ENCODE measurements at regions not wholly inside any gene's neighbourhood (a gene's known extent, or its start where the extent isn't known, plus 50 kb on each side); places are given as distances from the start of the nearest gene placed in this dataset.

- no peak for TF ChIP-seq EZH2phosphoT487 (IDR thresholded peaks at IDR 0.05; ENCODE audit: low read depth)
- TF ChIP-seq CTCF (IDR thresholded peaks at IDR 0.05; ENCODE audit: low read depth, low read length): no peak
- Histone ChIP-seq H3K4me2 (ENCODE audit: low read length) (no peak overlapping the region), H3K27ac (ENCODE audit: low read length) (no peak overlapping the region), H3K9ac (ENCODE audit: low read length) (no peak overlapping the region), H3K27me3 (ENCODE audit: low read depth, low read length) (peaks cover 5% of the 10 kb centered on the region; the same call in 1 of the 2 replicates), H3K4me3 (ENCODE audit: low read length) (no peak overlapping the region), H3K79me2 (ENCODE audit: low read length) (peaks cover 21% of the 10 kb centered on the region), H3K36me3 (replicated peaks; ENCODE audit: low read depth, low read length) (peaks cover 40% of the 10 kb centered on the region), H2AFZ (ENCODE audit: low read depth, low read length) (no peak overlapping the region), H3K9me3 (ENCODE audit: insufficient read depth, low read length) (peaks cover 8% of the 10 kb centered on the region; the same call in 1 of the 2 replicates), H3K4me1 (ENCODE audit: low read length) (peaks cover 66% of the 10 kb centered on the region), H4K20me1 (ENCODE audit: insufficient read depth, low read length) (no peaks in the 10 kb centered on the region)
Observed at GRCh38 chr13:48583859-48584311, 51.0 kb upstream of the RCBTB2 start.

- peaks cover 5% of the 10 kb centered on the region; the same call in 1 of the 2 replicates for H3K27me3 ChIP-seq (ENCODE audit: low read depth, low read length)
- no peak overlapping the region for H3K27ac ChIP-seq (ENCODE audit: low read length)
- H2AFZ ChIP-seq (ENCODE audit: low read depth, low read length): no peak overlapping the region
- peaks cover 48% of the 10 kb centered on the region for H3K36me3 ChIP-seq (replicated peaks; ENCODE audit: low read depth, low read length)
- peaks cover 34% of the 10 kb centered on the region for H3K79me2 ChIP-seq (ENCODE audit: low read length)
- H4K20me1 ChIP-seq (ENCODE audit: insufficient read depth, low read length): no peaks in the 10 kb centered on the region
- H3K4me2 ChIP-seq (ENCODE audit: low read length): no peak overlapping the region
- H3K9ac ChIP-seq (ENCODE audit: low read length): no peak overlapping the region
- H3K4me1 ChIP-seq (ENCODE audit: low read length): peaks cover 67% of the 10 kb centered on the region
- H3K4me3 ChIP-seq (ENCODE audit: low read length): no peak overlapping the region
- no peak for TF ChIP-seq EZH2phosphoT487 (IDR thresholded peaks at IDR 0.05; ENCODE audit: low read depth)
- TF ChIP-seq CTCF (IDR thresholded peaks at IDR 0.05; ENCODE audit: low read depth, low read length): no peak
- peaks cover 9% of the 10 kb centered on the region; the same call in 1 of the 2 replicates for H3K9me3 ChIP-seq (ENCODE audit: insufficient read depth, low read length)
Observed at GRCh38 chr13:48585456-48585840, 52.6 kb upstream of the RCBTB2 start.

GRCh38 chr13:48586591-48587103 lies 53.8 kb upstream of the RCBTB2 start:
- peaks cover 45% of the 10 kb centered on the region for H3K36me3 ChIP-seq (replicated peaks; ENCODE audit: low read depth, low read length)
- H3K4me2 ChIP-seq (ENCODE audit: low read length): peak overlapping the region; percentile 54
- H3K9ac ChIP-seq (ENCODE audit: low read length): peak overlapping the region; percentile 38
- H3K9me3 ChIP-seq (ENCODE audit: insufficient read depth, low read length): peaks cover 9% of the 10 kb centered on the region; the same call in 1 of the 2 replicates
- peaks cover 34% of the 10 kb centered on the region for H3K79me2 ChIP-seq (ENCODE audit: low read length)
- peak overlapping the region; percentile 48 for H3K27ac ChIP-seq (ENCODE audit: low read length)
- peaks cover 70% of the 10 kb centered on the region for H3K4me1 ChIP-seq (ENCODE audit: low read length)
- H3K4me3 ChIP-seq (ENCODE audit: low read length): peak overlapping the region; percentile 46
- H3K27me3 ChIP-seq (ENCODE audit: low read depth, low read length): no peaks in the 10 kb centered on the region; the same call in 1 of the 2 replicates
- TF ChIP-seq CTCF (IDR thresholded peaks at IDR 0.05; ENCODE audit: low read depth, low read length): no peak
- no peak for TF ChIP-seq EZH2phosphoT487 (IDR thresholded peaks at IDR 0.05; ENCODE audit: low read depth)
- H2AFZ ChIP-seq (ENCODE audit: low read depth, low read length): peak overlapping the region; percentile 48; the same call in 1 of the 2 replicates
- no peaks in the 10 kb centered on the region for H4K20me1 ChIP-seq (ENCODE audit: insufficient read depth, low read length)

- TF ChIP-seq CTCF (IDR thresholded peaks at IDR 0.05; ENCODE audit: low read depth, low read length) (no peak), EZH2phosphoT487 (IDR thresholded peaks at IDR 0.05; ENCODE audit: low read depth) (no peak)
- H3K27me3 ChIP-seq (ENCODE audit: low read depth, low read length): no peaks in the 10 kb centered on the region
- H4K20me1 ChIP-seq (ENCODE audit: insufficient read depth, low read length): no peaks in the 10 kb centered on the region
- H3K27ac ChIP-seq (ENCODE audit: low read length): no peak overlapping the region
- H3K9me3 ChIP-seq (ENCODE audit: insufficient read depth, low read length): peaks cover 9% of the 10 kb centered on the region; the same call in 1 of the 2 replicates
- no peak overlapping the region for H2AFZ ChIP-seq (ENCODE audit: low read depth, low read length)
- peaks cover 75% of the 10 kb centered on the region for H3K4me1 ChIP-seq (ENCODE audit: low read length)
- H3K9ac ChIP-seq (ENCODE audit: low read length): no peak overlapping the region
- peaks cover 34% of the 10 kb centered on the region for H3K79me2 ChIP-seq (ENCODE audit: low read length)
- peaks cover 45% of the 10 kb centered on the region for H3K36me3 ChIP-seq (replicated peaks; ENCODE audit: low read depth, low read length)
- H3K4me2 ChIP-seq (ENCODE audit: low read length): no peak overlapping the region
- H3K4me3 ChIP-seq (ENCODE audit: low read length): peak overlapping the region; percentile 65; the same call in 1 of the 2 replicates
Observed at GRCh38 chr13:48588120-48588519, 55.2 kb upstream of the RCBTB2 start.

Measured in OCI-LY3 (cell line).